Inferior parietal cortex (tissue), 1 donor: ENCODE measurements at regions not wholly inside any gene's neighbourhood (a gene's known extent, or its start where the extent isn't known, plus 50 kb on each side); places are given as distances from the start of the nearest gene placed in this dataset.

Experiments
- DNase-seq: peaks from one replicate; pipeline ENCODE4 v3.0.0-alpha.2; 2016; ENCODE audit errors: extremely low spot score

DNA sequence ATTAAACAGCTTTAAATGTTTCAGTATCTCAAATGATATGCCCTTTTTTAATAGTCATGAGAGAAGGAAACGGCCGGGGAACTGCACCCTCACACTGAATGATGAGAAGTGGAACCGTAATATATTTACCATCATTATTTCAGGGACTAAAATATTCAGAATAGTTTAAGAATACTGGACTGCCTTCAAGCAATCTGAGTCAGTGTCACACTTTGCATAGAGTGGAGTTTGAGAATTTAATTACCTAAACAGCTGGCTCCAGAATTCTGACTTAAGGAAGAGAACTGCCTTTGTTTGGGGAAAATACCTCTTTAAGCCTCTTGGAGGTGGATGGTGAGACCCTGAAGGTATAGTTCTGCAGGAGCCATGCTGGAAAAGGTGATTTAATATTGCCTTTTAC is 135.9 kb upstream of the EPHA7 start:
- no peak for DNase-seq

DNA sequence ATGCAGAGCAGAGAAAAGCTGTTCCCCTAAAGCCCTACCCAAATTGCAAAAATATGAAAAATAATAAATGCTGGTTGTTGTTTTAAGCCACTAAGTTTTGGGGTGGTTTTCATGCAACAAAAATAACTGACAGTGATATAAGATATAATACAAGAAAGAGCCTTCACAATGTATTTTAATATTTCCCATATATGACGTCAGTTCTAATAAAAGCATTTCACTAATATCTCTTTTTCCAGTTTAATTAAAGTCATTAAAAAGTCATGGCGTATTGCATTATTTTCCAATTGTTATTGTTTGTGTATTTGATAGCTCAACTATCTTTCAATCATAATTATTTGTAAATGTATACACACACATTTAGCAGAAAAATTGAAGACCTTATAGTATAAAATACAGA is 134.7 kb upstream of the EPHA7 start:
- DNase-seq: no peak

DNA sequence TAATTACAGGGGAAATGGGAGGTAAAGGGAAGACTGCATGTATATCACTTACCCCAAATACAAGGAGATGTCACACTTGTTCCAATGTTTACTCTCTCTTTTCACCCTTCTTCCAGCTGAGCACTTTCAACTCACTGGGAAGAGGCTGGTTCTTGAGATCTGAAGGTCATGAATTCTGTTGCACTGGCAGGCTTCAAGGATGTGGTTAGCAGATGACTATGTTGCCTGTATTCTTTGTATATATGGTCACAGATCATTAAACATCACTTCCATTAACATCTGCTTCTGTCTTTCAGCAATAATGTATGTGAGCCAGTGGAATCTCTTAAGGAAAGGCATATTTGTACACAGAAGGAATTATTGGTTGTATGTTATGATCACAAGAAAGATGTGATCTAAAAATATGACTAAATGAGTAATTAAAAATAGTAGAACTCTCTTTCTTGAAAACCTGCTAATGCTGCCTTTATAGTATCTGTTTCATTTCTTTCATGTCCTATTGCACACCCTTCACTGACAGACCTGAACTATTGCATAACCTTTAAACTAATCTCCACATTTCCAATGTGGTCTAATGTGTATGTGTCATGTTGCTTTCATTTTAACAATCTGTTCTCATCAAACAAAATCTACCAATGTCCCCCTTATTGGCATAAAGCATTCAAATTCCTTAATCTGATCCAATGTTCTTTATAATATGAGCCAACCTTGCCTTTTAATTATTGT is 131.4 kb upstream of the EPHA7 start:
- DNase-seq: no peak

DNA sequence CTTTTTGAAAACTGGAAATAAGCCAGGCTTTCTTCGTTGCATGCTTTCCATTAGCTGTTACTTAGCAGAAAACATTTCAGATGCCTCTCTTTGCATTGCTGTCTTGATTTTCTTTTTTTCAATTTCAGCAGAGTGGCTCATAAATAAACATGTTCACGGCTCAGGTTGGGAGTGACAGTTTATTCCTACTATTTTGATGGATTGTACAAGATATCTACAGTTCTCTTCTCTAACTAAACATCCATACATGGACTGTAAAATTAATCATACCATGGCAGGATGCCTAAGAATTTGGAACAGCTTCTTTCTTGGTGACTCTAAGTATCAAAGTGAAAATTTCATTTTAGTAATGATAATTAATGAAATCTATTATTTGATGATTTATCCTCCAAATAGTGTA is 130.5 kb upstream of the EPHA7 start:
- DNase-seq: no peak

DNA sequence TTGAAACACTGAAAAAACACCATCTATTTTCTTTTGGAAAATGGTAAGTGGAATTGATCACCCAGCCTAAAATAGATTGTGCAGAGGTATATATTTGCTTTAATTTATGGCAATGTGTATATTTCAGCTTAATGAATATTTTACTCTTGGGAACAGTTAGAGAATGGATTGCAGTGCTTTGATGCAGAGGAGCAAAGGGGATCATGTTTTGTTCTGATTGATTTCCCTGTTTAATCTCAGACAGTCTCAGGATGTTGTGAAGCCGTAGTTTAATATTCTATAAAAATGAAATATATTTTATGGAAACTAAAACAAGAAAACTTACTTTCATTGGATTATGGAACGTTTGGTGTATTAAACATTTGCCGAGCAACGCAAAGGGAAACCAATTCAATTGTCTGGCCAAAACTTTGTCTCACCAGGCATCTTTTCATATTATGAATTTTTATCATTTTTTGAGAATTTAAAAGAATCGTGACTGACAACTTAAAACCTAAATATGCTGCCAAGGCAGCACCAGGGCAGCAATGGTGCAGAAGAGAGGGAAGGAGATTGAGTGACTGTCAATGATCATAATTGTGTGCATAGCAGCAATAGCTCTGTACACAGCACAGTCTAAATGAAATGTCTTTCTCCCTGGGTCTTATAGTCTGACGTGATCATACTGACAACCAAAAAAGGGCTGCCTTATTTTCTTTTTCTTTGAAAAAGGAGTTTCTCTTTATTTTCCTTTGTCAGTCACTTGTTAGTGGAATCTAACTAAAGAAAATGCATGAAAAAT is 105.5 kb upstream of the EPHA7 start:
- no peak for DNase-seq

DNA sequence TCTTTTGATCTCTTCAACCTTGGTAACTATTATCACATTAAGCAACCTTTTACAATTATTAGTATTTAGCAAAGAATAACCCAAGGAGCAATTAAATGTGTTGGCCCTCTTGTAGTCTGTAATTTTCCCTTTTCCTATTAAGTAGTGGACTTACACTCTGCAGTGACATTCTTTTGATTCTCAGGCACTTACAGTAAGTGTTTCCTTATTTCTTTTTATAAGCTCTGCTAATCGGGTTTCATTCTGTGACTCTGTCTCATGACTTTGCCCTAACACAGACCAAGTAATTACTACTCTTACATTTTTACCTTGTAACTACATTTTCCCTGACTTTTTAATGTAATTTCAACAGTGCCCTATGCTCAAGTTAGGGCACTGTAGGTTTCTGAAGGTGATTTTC is 104.0 kb upstream of the EPHA7 start:
- DNase-seq: no peak

DNA sequence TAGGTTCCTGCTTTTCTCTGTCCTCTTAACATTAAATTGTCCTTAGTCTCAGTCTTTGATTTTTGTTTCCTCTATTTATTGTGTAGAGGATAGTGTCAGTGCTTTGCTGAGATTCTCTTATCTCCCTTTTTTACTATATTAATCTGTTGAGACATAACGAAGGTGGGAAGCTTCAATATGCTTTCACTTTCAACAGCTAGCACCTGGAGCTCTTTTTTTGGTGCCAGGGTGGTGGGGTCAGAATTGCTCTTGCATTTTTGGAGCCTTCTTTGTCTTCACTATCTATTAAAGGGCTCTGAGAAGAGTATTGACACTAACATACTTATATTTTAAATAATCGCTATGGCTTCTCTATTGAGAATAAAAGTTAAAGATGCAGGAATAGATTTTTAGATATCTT is 97.1 kb upstream of the EPHA7 start:
- no peak for DNase-seq

DNA sequence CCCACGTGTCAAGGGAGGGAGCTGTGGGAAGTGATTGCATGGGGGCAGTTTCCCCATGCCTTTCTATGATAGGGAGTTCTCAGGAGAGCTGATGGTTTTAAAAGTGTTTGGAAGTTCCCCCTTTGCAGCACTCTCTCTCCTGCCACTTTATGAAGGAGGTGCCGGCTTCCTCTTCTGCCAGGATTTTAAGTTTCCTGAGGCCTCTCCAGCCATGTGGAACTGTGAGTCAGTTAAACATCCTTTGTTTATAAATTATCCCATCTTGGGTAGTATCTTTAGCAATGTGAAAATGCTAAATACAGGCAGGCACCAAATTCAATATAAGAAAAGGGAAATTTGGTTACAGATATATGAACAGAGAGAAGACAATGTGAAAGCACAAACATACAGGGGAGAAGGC is 96.4 kb upstream of the EPHA7 start:
- DNase-seq: no peak

DNA sequence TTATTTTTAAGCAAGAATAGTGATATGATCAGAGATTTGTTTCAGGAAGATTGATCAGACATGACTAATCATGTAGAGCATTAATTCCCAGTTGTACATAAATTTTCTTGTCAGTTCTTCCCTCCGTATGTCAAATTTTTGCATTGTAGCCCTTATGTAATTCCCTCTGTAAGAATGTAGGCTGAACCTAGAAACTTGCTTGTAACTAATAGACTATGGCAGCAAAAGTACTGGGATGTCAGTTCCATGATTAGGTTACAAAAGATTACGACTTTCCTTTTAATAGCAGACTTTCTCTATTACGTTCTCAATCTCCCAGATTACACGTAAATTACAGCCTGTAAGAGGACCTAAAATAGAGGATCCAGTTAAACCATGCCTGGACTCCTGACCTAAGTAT is 79.4 kb upstream of the EPHA7 start:
- DNase-seq: no peak

DNA sequence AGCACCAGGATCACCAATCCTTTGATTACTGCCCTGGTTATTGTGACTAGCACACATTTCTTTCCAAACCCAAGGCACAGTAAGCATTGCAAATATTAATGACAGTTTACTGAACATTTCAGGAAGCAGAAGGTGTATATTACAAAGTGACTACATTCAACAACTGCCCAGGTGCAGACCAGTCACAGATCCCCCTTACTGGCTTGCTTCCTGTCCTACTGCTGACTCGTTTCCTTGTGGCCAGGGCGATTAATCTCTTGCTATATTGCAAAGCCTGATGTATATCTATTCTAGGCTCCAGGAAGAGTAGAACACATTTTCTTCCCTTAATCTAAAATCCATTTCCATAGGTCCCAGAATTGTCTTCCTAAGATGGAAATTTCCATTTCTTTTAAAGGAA is 77.2 kb upstream of the EPHA7 start:
- DNase-seq: no peak

DNA sequence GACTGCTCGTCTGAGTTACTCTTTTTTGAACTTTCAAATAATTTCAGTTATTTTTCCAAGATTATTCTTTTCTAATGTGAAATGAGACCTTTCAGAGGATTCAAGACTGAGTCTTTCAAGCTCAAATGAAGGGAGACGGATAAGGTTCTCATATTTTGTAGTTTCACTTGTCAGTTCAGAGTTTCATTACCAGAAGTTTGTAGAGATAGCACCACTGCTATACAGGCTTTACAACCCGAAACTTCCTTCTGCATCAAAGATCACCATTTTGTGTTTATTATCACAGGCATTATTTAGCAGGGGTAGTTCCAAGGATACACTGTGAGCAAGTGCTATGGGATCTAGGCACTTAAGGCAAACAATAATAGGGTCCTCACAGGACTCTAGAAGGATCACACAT is 74.7 kb upstream of the EPHA7 start:
- no peak for DNase-seq

DNA sequence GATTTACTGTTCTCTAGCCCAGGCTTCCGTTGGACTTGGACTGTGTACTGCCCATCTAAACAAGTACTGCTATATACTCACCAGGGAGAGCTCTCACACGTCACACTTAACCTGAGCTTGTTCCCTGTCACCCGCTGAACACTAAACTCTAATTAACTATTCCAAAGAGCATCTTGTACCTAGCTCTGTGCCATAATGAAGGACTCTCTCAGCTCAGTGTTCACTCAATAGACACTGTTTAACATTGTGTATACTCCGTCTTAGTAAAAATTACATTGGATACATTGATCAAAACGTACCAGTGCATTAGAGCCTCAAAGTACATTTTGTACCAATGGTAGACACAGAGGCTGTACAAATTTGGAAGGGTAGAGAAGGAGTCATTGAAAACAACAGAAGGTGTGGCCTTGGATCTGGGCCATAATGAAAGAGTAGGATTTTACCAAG is 55.4 kb upstream of the EPHA7 start:
- no peak for DNase-seq

DNA sequence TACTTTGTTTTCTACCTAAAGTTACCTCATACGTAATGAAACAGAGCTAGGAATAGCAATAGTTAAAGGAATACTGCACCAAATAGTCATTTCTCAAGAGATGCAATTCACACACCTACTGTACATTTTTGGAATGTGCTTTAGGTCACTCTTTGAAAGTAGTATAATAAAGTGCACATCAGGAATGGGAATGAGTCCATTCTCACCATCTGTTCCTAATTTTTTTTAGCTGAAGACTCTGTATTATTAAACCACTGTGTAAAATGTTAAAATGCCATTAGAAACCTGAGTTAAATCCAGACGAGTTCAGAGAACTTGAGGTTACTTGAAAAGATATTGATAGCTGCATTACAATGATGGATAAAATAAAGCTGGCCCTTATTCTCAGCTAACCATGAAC is 51.9 kb upstream of the EPHA7 start:
- DNase-seq: no peak
